ENCODE measurements at regions not wholly inside any gene's neighbourhood (a gene's known extent, or its start where the extent isn't known, plus 50 kb on each side); places are given as distances from the start of the nearest gene placed in this dataset.

- TF ChIP-seq CTCF (IDR thresholded peaks at IDR 0.05; ENCODE audit: low read depth, low read length) = no peak
Observed at GRCh38 chr2:13143451-13143850, 426.7 kb downstream of the TRIB2 start.

GRCh38 chr2:13156916-13157315 lies 440.2 kb downstream of the TRIB2 start:
- H3K4me3 ChIP-seq (ENCODE audit: low read depth, low read length) = no peak overlapping the region
- no peak for TF ChIP-seq CTCF (IDR thresholded peaks at IDR 0.05; ENCODE audit: low read depth, low read length)

More at GRCh38 chr2:13143451-13143850, 426.7 kb downstream of the TRIB2 start:
- H3K4me3 ChIP-seq (ENCODE audit: low read depth, low read length) = no peak overlapping the region

GRCh38 chr2:13158466-13158865 lies 441.7 kb downstream of the TRIB2 start:
- no peak for TF ChIP-seq CTCF (IDR thresholded peaks at IDR 0.05; ENCODE audit: low read depth, low read length)

GRCh38 chr2:13180729-13181128 lies 464.0 kb downstream of the TRIB2 start:
- no peak overlapping the region for H3K4me3 ChIP-seq (ENCODE audit: low read depth, low read length)
- TF ChIP-seq CTCF (IDR thresholded peaks at IDR 0.05; ENCODE audit: low read depth, low read length) = no peak

More at GRCh38 chr2:13158466-13158865, 441.7 kb downstream of the TRIB2 start:
- no peak overlapping the region for H3K4me3 ChIP-seq (ENCODE audit: low read depth, low read length)

GRCh38 chr2:13193075-13193474 lies 476.3 kb downstream of the TRIB2 start:
- TF ChIP-seq CTCF (IDR thresholded peaks at IDR 0.05; ENCODE audit: low read depth, low read length) = no peak

GRCh38 chr2:13193900-13194299 lies 477.2 kb downstream of the TRIB2 start:
- H3K4me3 ChIP-seq (ENCODE audit: low read depth, low read length) = no peak overlapping the region
- no peak for TF ChIP-seq CTCF (IDR thresholded peaks at IDR 0.05; ENCODE audit: low read depth, low read length)

More at GRCh38 chr2:13193075-13193474, 476.3 kb downstream of the TRIB2 start:
- no peak overlapping the region for H3K4me3 ChIP-seq (ENCODE audit: low read depth, low read length)

GRCh38 chr2:13195270-13195669 lies 478.5 kb downstream of the TRIB2 start:
- H3K4me3 ChIP-seq (ENCODE audit: low read depth, low read length) = no peak overlapping the region
- TF ChIP-seq CTCF (IDR thresholded peaks at IDR 0.05; ENCODE audit: low read depth, low read length) = no peak
